K562 (cell line): ENCODE measurements at regions not wholly inside any gene's neighbourhood (a gene's known extent, or its start where the extent isn't known, plus 50 kb on each side); places are given as distances from the start of the nearest gene placed in this dataset.

Experiments used
- ATAC-seq: fragments of 200-7000 bp; cut with Tn5 transposase; 3 replicates; pipeline ENCODE4 v1.9.1; 2020; ENCODE audit warnings: moderate library complexity
- BruUV-seq: library from RNA; stranded (reverse); fragments of 400-500 nt; replicated peaks from 2 replicates; lab custom pipeline; 2021; lab: Mats Ljungman, UMichigan
- CTCF ChIA-PET: fragments of 300-600 bp; formaldehyde crosslinking; extraction: SDS; loops from one replicate; lab custom pipeline; 2021; ENCODE audit warnings: low intra/inter-chr PET ratio; lab: Yijun Ruan, JAX
- POLR2A ChIA-PET: fragments of 300-600, 350-650 bp; sonication (Branson Sonifier 250); formaldehyde crosslinking; extraction: SDS; loops from one replicate; lab custom pipeline; 2021; ENCODE audit warnings: antibody characterized with exemption, inconsistent platforms; lab: Yijun Ruan, JAX
- DNase-seq, 4 experiments: peaks; one replicate each; pipeline versions ENCODE4 v3.0.0 to v3.0.0-alpha.2; 2011 to 2018; ENCODE audit warnings: low spot score in 3 of 4, mixed read lengths in 3 of 4; ENCODE audit errors: extremely low read depth in 1 of 4
- FAIRE-seq: peaks from 2 replicates; lab custom pipeline; 2011; peaks lifted over from hg19 to GRCh38; lab: Jason Lieb, UNC
- H2AFZ ChIP-seq: 2 replicates; pipeline ENCODE4 v1.6.0; 2011; ENCODE audit warnings: low read depth, low read length, control low read depth, inconsistent platforms
- H3K27ac ChIP-seq: fragments of 200-600 bp; 3 replicates; pipeline ENCODE4 v1.8.0; 2011; ENCODE audit warnings: low read depth, mild to moderate bottlenecking, control low read depth, inconsistent platforms, low read length, moderate library complexity, mixed read lengths; ENCODE audit errors: extremely low read depth
- H3K27me3 ChIP-seq, 2 experiments: fragments of 300-600 bp in 1 of 2; 2 replicates in 1 of 2; 3 replicates in 1 of 2; pipeline versions ENCODE4 v1.6.0 to v1.8.0; 2011; ENCODE audit warnings: inconsistent platforms in 2 of 2, low read length in 2 of 2, mild to moderate bottlenecking in 1 of 2, mixed read lengths in 1 of 2, moderate library complexity in 1 of 2; ENCODE audit not compliant: control insufficient read depth in 2 of 2, insufficient read depth in 2 of 2
- H3K36me3 ChIP-seq: fragments of 300-600 bp; 3 replicates; pipeline ENCODE4 v1.8.0; 2011; ENCODE audit warnings: mild to moderate bottlenecking, low read length, inconsistent platforms; ENCODE audit not compliant: control insufficient read depth, insufficient read depth
- H3K4me1 ChIP-seq, 2 experiments: fragments of 200-600 bp in 1 of 2; replicated peaks in 1 of 2; 2 replicates in 1 of 2; 3 replicates in 1 of 2; pipeline versions ENCODE4 v1.5.1 to v1.8.0; 2011; ENCODE audit warnings: inconsistent platforms in 2 of 2, low read length in 2 of 2, mild to moderate bottlenecking in 1 of 2, mixed read lengths in 1 of 2, moderate library complexity in 1 of 2; ENCODE audit not compliant: control insufficient read depth in 2 of 2, insufficient read depth in 2 of 2
- H3K4me2 ChIP-seq: 2 replicates; pipeline ENCODE4 v1.6.1; 2011; ENCODE audit warnings: low read length, control low read depth, inconsistent platforms, mixed read lengths; ENCODE audit not compliant: insufficient read depth
- H3K4me3 ChIP-seq: fragments of 200-600 bp; sonication (generic), shearing (Covaris generic); 2 replicates; pipeline ENCODE4 v1.5.1; 2016; ENCODE audit warnings: control low read depth, inconsistent platforms
- H3K79me2 ChIP-seq: fragments of 200-600 bp; 3 replicates; pipeline ENCODE4 v1.8.0; 2011; ENCODE audit warnings: low read length, inconsistent platforms; ENCODE audit not compliant: control insufficient read depth, insufficient read depth
- H3K9ac ChIP-seq, 2 experiments: 2 replicates each; pipeline versions ENCODE4 v1.6.0 to v1.6.1; 2011; ENCODE audit warnings: low read depth in 2 of 2, low read length in 2 of 2, control low read depth in 1 of 2, inconsistent platforms in 1 of 2, mild to moderate bottlenecking in 1 of 2, mixed read lengths in 1 of 2; ENCODE audit not compliant: insufficient read depth in 1 of 2
- H3K9me1 ChIP-seq: one replicate; pipeline ENCODE4 v1.6.0; 2011; ENCODE audit warnings: inconsistent platforms, mild to moderate bottlenecking, low read length, moderate library complexity; ENCODE audit not compliant: control insufficient read depth, insufficient read depth
- H3K9me3 ChIP-seq: replicated peaks from 2 replicates; pipeline ENCODE4 v1.5.1; 2011; ENCODE audit warnings: low read depth, low read length, inconsistent platforms; ENCODE audit not compliant: control insufficient read depth, insufficient read depth
- H4K20me1 ChIP-seq: replicated peaks from 2 replicates; pipeline ENCODE4 v1.6.1; 2011; ENCODE audit warnings: low read length, inconsistent platforms, mixed read lengths; ENCODE audit not compliant: control insufficient read depth, insufficient read depth
- BCL6 ChIP-seq: fragments of 250-450 bp; sonication (Bioruptor Pico); IDR thresholded peaks from 2 replicates; pipeline ENCODE4 v1.4.0; 2020
- BHLHE40 ChIP-seq: IDR thresholded peaks from 2 replicates; pipeline ENCODE4 v1.6.1; 2011; ENCODE audit warnings: low read length, improper control_type of control experiment
- FOXJ3 ChIP-seq: sonication (generic); formaldehyde crosslinking; IDR thresholded peaks from 2 replicates; pipeline ENCODE4 v1.4.0; 2020; ENCODE audit warnings: mild to moderate bottlenecking, missing genetic modification reagents
- MEIS2 ChIP-seq: fragments of 450-650 bp; IDR thresholded peaks from 2 replicates; pipeline ENCODE4 v1.6.1; 2014; ENCODE audit warnings: mild to moderate bottlenecking; ENCODE audit not compliant: partially characterized antibody
- PHB2 ChIP-seq: fragments of 450-650 bp; IDR thresholded peaks from 2 replicates; pipeline ENCODE4 v1.6.1; 2017; ENCODE audit warnings: low read depth
- PYGO2 ChIP-seq: fragments of 450-650 bp; IDR thresholded peaks from 2 replicates; pipeline ENCODE4 v1.6.1; 2016; ENCODE audit warnings: mild to moderate bottlenecking, missing genetic modification characterization, moderate library complexity, missing compliant biosample characterization
- SIRT6 ChIP-seq: IDR thresholded peaks from one replicate; pipeline ENCODE4 v1.6.1; 2012; ENCODE audit warnings: low read depth, mild to moderate bottlenecking, control low read depth, inconsistent platforms, low read length, moderate library complexity
- ZNF253 ChIP-seq: fragments of 250-450 bp; sonication (Bioruptor Pico); conservative IDR thresholded peaks from 2 replicates; pipeline ENCODE4 v1.6.1; 2021; ENCODE audit warnings: mild to moderate bottlenecking
- WGBS: fragments of 100-300 bp; shearing (Covaris generic); methylation state at CpG from one replicate; pipeline ENCODE4 v1.1.6; 2016; ENCODE audit warnings: low coverage, mixed read lengths; ENCODE audit not compliant: insufficient coverage; ENCODE audit errors: missing lambda C conversion rate; 5-methylcytosine and 5-hydroxymethylcytosine counted together
- in situ Hi-C: fragments of 300-500 bp; cut with MboI; formaldehyde crosslinking; loops from 4 replicates; pipeline ENCODE4 v1.15.0; 2018; ENCODE audit warnings: inconsistent platforms, mixed read lengths
- intact Hi-C: fragments of 100-400 bp; cut with micrococcal nuclease; formaldehyde crosslinking; loops from 2 replicates; pipeline ENCODE4 v1.14.2; 2022
- TF ChIP-seq, protein P1 (sequence below): fragments of 450-650 bp; IDR thresholded peaks from 2 replicates; pipeline ENCODE4 v1.6.1; 2016; ENCODE audit warnings: mild to moderate bottlenecking
- TF ChIP-seq, protein P2 (sequence below): sonication (generic); formaldehyde crosslinking; IDR thresholded peaks from 2 replicates; pipeline ENCODE4 v1.8.0; 2022; ENCODE audit warnings: mild to moderate bottlenecking, missing genetic modification reagents
- TF ChIP-seq, protein P3 (sequence below): fragments of 250-450 bp; sonication (Bioruptor Pico); IDR thresholded peaks from 2 replicates; pipeline ENCODE4 v1.4.0; 2020; ENCODE audit warnings: borderline replicate concordance

DNA sequence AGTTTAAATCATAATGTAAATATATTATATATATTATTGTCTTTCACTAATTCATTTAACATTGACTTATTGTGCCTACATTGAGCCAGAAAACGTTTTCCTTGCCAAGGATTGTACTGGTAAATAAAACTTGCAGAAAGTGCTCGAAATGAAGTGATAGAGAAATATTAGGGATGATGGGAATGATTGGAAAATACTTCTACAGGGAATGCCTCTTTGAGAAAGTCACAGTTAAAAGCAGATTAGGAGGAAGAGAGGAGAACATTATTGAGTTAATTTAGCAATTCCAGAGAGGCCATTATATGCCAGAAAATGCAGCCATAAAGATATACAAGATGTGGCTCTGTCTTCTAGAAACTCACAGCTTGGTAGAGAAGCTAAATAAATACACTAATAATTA lies 560.0 kb upstream of the KCNMB2 start (continued):
- TF ChIP-seq, protein P1, sequence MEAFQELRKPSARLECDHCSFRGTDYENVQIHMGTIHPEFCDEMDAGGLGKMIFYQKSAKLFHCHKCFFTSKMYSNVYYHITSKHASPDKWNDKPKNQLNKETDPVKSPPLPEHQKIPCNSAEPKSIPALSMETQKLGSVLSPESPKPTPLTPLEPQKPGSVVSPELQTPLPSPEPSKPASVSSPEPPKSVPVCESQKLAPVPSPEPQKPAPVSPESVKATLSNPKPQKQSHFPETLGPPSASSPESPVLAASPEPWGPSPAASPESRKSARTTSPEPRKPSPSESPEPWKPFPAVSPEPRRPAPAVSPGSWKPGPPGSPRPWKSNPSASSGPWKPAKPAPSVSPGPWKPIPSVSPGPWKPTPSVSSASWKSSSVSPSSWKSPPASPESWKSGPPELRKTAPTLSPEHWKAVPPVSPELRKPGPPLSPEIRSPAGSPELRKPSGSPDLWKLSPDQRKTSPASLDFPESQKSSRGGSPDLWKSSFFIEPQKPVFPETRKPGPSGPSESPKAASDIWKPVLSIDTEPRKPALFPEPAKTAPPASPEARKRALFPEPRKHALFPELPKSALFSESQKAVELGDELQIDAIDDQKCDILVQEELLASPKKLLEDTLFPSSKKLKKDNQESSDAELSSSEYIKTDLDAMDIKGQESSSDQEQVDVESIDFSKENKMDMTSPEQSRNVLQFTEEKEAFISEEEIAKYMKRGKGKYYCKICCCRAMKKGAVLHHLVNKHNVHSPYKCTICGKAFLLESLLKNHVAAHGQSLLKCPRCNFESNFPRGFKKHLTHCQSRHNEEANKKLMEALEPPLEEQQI, result no peak
- TF ChIP-seq BHLHE40 (no peak), BCL6 (CRISPR knock-in tag) (no peak), PHB2 (no peak)
- TF ChIP-seq, protein P2, sequence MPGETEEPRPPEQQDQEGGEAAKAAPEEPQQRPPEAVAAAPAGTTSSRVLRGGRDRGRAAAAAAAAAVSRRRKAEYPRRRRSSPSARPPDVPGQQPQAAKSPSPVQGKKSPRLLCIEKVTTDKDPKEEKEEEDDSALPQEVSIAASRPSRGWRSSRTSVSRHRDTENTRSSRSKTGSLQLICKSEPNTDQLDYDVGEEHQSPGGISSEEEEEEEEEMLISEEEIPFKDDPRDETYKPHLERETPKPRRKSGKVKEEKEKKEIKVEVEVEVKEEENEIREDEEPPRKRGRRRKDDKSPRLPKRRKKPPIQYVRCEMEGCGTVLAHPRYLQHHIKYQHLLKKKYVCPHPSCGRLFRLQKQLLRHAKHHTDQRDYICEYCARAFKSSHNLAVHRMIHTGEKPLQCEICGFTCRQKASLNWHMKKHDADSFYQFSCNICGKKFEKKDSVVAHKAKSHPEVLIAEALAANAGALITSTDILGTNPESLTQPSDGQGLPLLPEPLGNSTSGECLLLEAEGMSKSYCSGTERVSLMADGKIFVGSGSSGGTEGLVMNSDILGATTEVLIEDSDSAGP (CRISPR knock-in tag), result no peak

GRCh38 chr3:177976866-177977265 lies 559.4 kb upstream of the KCNMB2 start:
- no peaks in the 10 kb centered on the region for H3K36me3 ChIP-seq
- no peak overlapping the region for H3K4me3 ChIP-seq
- no peak overlapping the region for H2AFZ ChIP-seq
- ChIA-PET CTCF (no interaction called here), POLR2A (no interaction called here)
- intact Hi-C loops, result no loop called here
- no peaks in the 10 kb centered on the region for H3K27me3 ChIP-seq
- H3K27ac ChIP-seq, result no peak overlapping the region
- no peak overlapping the region for H3K9ac ChIP-seq
- no peaks in the 10 kb centered on the region for H3K79me2 ChIP-seq
- ATAC-seq, result no peak
- H3K4me1 ChIP-seq, result no peaks in the 10 kb centered on the region
- FAIRE-seq, result no peak
- H3K9me1 ChIP-seq, result no peaks in the 10 kb centered on the region
- in situ Hi-C loops, result no loop called here
- DNase-seq, result no peak
- no TSS peak for BruUV-seq
- WGBS, result 0% methylated on average over 2 of the region's 2 CpGs
- TF ChIP-seq PYGO2 (tag), result no peak
- no peak for TF ChIP-seq SIRT6
- TF ChIP-seq MEIS2, result no peak
- no peak for TF ChIP-seq ZNF253 (CRISPR knock-in tag)
- TF ChIP-seq, protein P3, sequence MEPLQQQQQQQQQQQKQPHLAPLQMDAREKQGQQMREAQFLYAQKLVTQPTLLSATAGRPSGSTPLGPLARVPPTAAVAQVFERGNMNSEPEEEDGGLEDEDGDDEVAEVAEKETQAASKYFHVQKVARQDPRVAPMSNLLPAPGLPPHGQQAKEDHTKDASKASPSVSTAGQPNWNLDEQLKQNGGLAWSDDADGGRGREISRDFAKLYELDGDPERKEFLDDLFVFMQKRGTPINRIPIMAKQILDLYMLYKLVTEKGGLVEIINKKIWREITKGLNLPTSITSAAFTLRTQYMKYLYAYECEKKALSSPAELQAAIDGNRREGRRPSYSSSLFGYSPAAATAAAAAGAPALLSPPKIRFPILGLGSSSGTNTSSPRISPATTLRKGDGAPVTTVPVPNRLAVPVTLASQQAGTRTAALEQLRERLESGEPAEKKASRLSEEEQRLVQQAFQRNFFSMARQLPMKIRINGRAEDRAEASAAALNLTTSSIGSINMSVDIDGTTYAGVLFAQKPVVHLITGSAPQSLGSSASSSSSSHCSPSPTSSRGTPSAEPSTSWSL, result no peak
- no peak for TF ChIP-seq FOXJ3 (CRISPR knock-in tag)
- TF ChIP-seq, all 486 proteins: peak for 0
- no peaks in the 10 kb centered on the region for H4K20me1 ChIP-seq
- H3K9me3 ChIP-seq, result no peaks in the 10 kb centered on the region
- no peak overlapping the region for H3K4me2 ChIP-seq
